Left colon (tissue), 2 donors: ENCODE measurements at regions not wholly inside any gene's neighbourhood (a gene's known extent, or its start where the extent isn't known, plus 50 kb on each side); places are given as distances from the start of the nearest gene placed in this dataset.

Experiments used
- ATAC-seq: fragments of 200-7000 bp; cut with Tn5 transposase; one replicate; pipeline ENCODE4 v1.9.1; 2020; ENCODE audit warnings: mild to moderate bottlenecking, moderate library complexity
- DNase-seq, 2 donors: peaks; one replicate each; pipeline ENCODE4 v3.0.0-alpha.2; 2020
- intact Hi-C, 2 donors: fragments of 100-400 bp; cut with DNase I in 1 of 2; cut with micrococcal nuclease in 1 of 2; formaldehyde crosslinking; loops; one replicate each; pipeline versions ENCODE4 v1.11.2 to v1.14.0; 2022; cut with DNase I, micrococcal nuclease
- donor health status: DM: no; HTN: no; CAD: no.
- donor health status: DM: yes; HTN: yes; CAD: no.

- intact Hi-C loops: no loop called here
- ATAC-seq: no peak
- DNase-seq: no peak
These were observed 105.7 kb upstream of the PLEKHG7 start for GRCh38 chr12:92597118-92597517.

- no peak for ATAC-seq
- intact Hi-C loops: no loop called here
- DNase-seq: no peak
These were observed 106.4 kb upstream of the PLEKHG7 start for GRCh38 chr12:92596383-92596782.

- DNase-seq (no peak), ATAC-seq (no peak)
- intact Hi-C loops: no loop called here
These were observed 107.1 kb upstream of the PLEKHG7 start for GRCh38 chr12:92595663-92596062.

GRCh38 chr12:92593734-92594402, 108.9 kb upstream of the PLEKHG7 start:
- DNase-seq: peak; percentile 23 to 29
- intact Hi-C loops: no loop called here
- ATAC-seq: peak; percentile 65

GRCh38 chr12:92585115-92585727, 117.6 kb upstream of the PLEKHG7 start:
- intact Hi-C loops: loop anchor here in 1 of 2 donors (10.0 kb wide), 2 partner anchors 340 to 1200 kb away; no protein-coding TSS in a partner anchor
- no peak for DNase-seq
- no peak for ATAC-seq

- ATAC-seq: no peak
These were observed 118.9 kb upstream of the PLEKHG7 start for GRCh38 chr12:92583910-92584309.

GRCh38 chr12:92582893-92583292, 119.9 kb upstream of the PLEKHG7 start:
- ATAC-seq: no peak
- no peak for DNase-seq
- intact Hi-C loops: loop anchor here in 1 of 2 donors (10.0 kb wide), 2 partner anchors 338 to 1198 kb away; no protein-coding TSS in a partner anchor

More at GRCh38 chr12:92583910-92584309, 118.9 kb upstream of the PLEKHG7 start:
- no peak for DNase-seq
- intact Hi-C loops: loop anchor here in 1 of 2 donors (10.0 kb wide), 2 partner anchors 339 to 1199 kb away; no protein-coding TSS in a partner anchor

- DNase-seq: no peak
- no peak for ATAC-seq
- intact Hi-C loops: loop anchor here in 1 of 2 donors (10.0 kb wide), 2 partner anchors 338 to 1198 kb away; no protein-coding TSS in a partner anchor
These were observed 120.3 kb upstream of the PLEKHG7 start for GRCh38 chr12:92582475-92582874.

GRCh38 chr12:92581604-92582003, 121.2 kb upstream of the PLEKHG7 start:
- intact Hi-C loops: loop anchor here in 1 of 2 donors (10.0 kb wide), 2 partner anchors 337 to 1197 kb away; no protein-coding TSS in a partner anchor
- ATAC-seq: no peak
- DNase-seq: no peak

GRCh38 chr12:92574911-92575570, 127.7 kb upstream of the PLEKHG7 start:
- intact Hi-C loops: loop anchor here in 1 of 2 donors (10.0 kb wide), 1 partner anchor 770 kb away; no protein-coding TSS in a partner anchor
- ATAC-seq: peak; percentile 88
- peak; percentile 27 to 41 for DNase-seq

- no peak for DNase-seq
- no peak for ATAC-seq
- intact Hi-C loops: loop anchor here in 1 of 2 donors (10.0 kb wide), 1 partner anchor 769 kb away; no protein-coding TSS in a partner anchor
These were observed 128.6 kb upstream of the PLEKHG7 start for GRCh38 chr12:92574051-92574783.

- DNase-seq (no peak), ATAC-seq (no peak)
- intact Hi-C loops: loop anchor here in 1 of 2 donors (10.0 kb wide), 1 partner anchor 768 kb away; no protein-coding TSS in a partner anchor
These were observed 129.7 kb upstream of the PLEKHG7 start for GRCh38 chr12:92573104-92573503.

GRCh38 chr12:92571844-92572543, 130.8 kb upstream of the PLEKHG7 start:
- intact Hi-C loops: loop anchor here in 1 of 2 donors (10.0 kb wide), 1 partner anchor 767 kb away; no protein-coding TSS in a partner anchor
- ATAC-seq: no peak
- DNase-seq: no peak

- DNase-seq (no peak), ATAC-seq (no peak)
- intact Hi-C loops: loop anchor here in 1 of 2 donors (10.0 kb wide), 1 partner anchor 766 kb away; no protein-coding TSS in a partner anchor
These were observed 131.6 kb upstream of the PLEKHG7 start for GRCh38 chr12:92571169-92571568.

- DNase-seq: peak in 1 of 2 donors; percentile 59
- intact Hi-C loops: loop anchor here in 1 of 2 donors (10.0 kb wide), 1 partner anchor 765 kb away; no protein-coding TSS in a partner anchor
- peak; percentile 74 for ATAC-seq
These were observed 132.6 kb upstream of the PLEKHG7 start for GRCh38 chr12:92570056-92570753.

GRCh38 chr12:92568691-92569090, 134.1 kb upstream of the PLEKHG7 start:
- DNase-seq (no peak), ATAC-seq (no peak)
- intact Hi-C loops: no loop called here

GRCh38 chr12:92566448-92567019, 136.3 kb upstream of the PLEKHG7 start:
- intact Hi-C loops: no loop called here
- DNase-seq (no peak), ATAC-seq (no peak)
